Uterus (tissue), 2 donors: ENCODE measurements at regions not wholly inside any gene's neighbourhood (a gene's known extent, or its start where the extent isn't known, plus 50 kb on each side); places are given as distances from the start of the nearest gene placed in this dataset.

Source experiments
- POLR2A ChIP-seq, 2 donors: fragments of 450-650 bp; IDR thresholded peaks; one replicate each; pipeline ENCODE4 v1.6.1; 2016; ENCODE audit warnings: antibody characterized with exemption in 2 of 2, mild to moderate bottlenecking in 1 of 2, moderate library complexity in 1 of 2
- TF ChIP-seq, protein P1 (sequence below), 4 experiments: fragments of 200-600 bp in 2 of 4; fragments of 450-650 bp in 2 of 4; sonication (generic) in 2 of 4; IDR thresholded peaks; one replicate each; pipeline ENCODE4 v1.5.1; 2016 to 2019; ENCODE audit warnings: antibody characterized with exemption in 4 of 4, mild to moderate bottlenecking in 2 of 4, moderate library complexity in 1 of 4

DNA sequence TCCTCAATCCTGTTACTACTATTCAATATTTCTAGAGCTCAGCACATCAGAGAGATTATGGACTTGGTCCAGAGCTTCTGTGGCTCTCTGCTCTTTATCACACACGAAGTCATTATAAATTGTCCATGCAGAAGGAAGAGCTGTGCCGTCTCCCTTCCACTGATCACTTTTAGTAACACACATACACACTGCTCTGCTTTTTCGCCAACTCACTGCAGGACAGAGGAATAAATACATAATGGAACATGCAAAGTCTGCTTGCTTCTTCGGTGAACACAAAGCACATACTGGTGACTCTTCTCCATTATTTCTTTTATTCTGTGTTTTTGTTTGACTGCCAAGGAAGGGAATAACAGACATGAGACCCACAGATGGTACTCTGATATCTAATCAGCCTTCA, 1000.0 kb upstream of the TENM4 start:
- TF ChIP-seq, protein P1, sequence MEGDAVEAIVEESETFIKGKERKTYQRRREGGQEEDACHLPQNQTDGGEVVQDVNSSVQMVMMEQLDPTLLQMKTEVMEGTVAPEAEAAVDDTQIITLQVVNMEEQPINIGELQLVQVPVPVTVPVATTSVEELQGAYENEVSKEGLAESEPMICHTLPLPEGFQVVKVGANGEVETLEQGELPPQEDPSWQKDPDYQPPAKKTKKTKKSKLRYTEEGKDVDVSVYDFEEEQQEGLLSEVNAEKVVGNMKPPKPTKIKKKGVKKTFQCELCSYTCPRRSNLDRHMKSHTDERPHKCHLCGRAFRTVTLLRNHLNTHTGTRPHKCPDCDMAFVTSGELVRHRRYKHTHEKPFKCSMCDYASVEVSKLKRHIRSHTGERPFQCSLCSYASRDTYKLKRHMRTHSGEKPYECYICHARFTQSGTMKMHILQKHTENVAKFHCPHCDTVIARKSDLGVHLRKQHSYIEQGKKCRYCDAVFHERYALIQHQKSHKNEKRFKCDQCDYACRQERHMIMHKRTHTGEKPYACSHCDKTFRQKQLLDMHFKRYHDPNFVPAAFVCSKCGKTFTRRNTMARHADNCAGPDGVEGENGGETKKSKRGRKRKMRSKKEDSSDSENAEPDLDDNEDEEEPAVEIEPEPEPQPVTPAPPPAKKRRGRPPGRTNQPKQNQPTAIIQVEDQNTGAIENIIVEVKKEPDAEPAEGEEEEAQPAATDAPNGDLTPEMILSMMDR (IDR thresholded peaks at IDR 0.05): no peak
- no peak for TF ChIP-seq POLR2A (IDR thresholded peaks at IDR 0.05)
